D721Med (cell line): ENCODE measurements at regions not wholly inside any gene's neighbourhood (a gene's known extent, or its start where the extent isn't known, plus 50 kb on each side); places are given as distances from the start of the nearest gene placed in this dataset.

Source experiments
- DNase-seq: peaks from one replicate; pipeline ENCODE4 v3.0.0; 2011; ENCODE audit warnings: low spot score; ENCODE audit not compliant: insufficient read length
- FAIRE-seq: peaks from 2 replicates; lab custom pipeline; 2011; peaks lifted over from hg19 to GRCh38; lab: Jason Lieb, UNC
- TF ChIP-seq, protein P1 (sequence below): IDR thresholded peaks from 2 replicates; pipeline ENCODE4 v1.5.1; 2012; ENCODE audit warnings: mild to moderate bottlenecking, control low read depth; ENCODE audit not compliant: insufficient read depth; ENCODE audit errors: missing control alignments

DNA sequence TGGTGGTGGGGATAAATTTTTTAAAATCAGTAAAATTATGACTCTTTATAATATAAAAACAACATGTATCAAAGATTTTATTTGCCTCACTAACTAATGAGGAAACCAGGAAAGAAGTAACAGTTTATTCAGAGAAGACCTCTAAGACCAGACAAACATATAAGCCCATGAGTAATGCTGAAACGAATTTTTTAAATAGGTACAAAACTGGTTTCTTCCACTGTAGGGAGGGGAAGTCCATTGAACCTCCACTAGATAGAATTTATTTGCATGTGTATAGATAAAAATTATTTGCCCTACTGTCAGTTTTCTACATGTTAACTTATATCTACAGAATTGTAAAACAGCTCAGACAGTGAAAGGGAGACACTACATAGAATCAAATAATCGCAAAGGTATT, 86.8 kb downstream of the ZC3H11B start:
- FAIRE-seq: no peak
- TF ChIP-seq, protein P1, sequence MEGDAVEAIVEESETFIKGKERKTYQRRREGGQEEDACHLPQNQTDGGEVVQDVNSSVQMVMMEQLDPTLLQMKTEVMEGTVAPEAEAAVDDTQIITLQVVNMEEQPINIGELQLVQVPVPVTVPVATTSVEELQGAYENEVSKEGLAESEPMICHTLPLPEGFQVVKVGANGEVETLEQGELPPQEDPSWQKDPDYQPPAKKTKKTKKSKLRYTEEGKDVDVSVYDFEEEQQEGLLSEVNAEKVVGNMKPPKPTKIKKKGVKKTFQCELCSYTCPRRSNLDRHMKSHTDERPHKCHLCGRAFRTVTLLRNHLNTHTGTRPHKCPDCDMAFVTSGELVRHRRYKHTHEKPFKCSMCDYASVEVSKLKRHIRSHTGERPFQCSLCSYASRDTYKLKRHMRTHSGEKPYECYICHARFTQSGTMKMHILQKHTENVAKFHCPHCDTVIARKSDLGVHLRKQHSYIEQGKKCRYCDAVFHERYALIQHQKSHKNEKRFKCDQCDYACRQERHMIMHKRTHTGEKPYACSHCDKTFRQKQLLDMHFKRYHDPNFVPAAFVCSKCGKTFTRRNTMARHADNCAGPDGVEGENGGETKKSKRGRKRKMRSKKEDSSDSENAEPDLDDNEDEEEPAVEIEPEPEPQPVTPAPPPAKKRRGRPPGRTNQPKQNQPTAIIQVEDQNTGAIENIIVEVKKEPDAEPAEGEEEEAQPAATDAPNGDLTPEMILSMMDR: no peak

DNA sequence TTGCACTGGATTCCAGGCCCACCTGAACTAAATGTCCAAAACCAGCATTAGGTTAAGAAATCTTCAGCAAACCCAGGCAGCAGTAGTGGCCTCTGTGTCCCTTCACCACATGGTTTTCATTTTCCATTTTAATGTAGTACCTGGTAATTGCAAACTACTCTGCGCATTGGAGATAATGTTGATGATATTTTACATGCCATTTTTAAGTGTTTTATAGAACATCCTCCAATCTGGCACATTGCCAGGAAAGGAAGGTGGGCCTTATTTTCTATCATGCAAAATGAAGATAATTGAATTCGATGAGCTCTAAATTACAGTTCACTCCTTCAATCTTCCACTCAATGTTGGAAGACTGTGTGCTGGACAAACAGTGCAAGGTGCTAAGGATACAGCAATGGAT, 89.5 kb downstream of the ZC3H11B start:
- DNase-seq: no peak
- TF ChIP-seq, protein P1: no peak
- FAIRE-seq: peak; percentile 11

More for the DNA sequence above, 86.8 kb downstream of the ZC3H11B start:
- no peak for DNase-seq

DNA sequence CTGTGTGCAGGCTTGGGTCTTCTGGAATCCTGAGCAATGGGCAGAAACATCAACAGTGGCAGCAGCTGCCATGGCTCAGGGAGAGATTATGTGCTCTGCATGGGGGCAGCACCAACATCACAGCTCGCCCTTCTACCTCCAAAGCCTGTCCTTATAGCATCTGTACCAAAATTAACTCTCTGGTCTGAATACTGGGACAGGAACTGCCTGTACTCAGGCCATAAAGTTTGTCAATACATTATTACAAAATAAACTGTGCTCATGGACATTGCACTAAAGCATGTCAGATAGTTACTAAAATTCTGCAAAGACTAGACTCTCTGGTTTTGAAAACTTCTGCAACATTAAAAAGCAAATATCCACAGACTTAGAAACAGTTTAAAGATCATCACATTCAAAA, 91.6 kb downstream of the ZC3H11B start:
- DNase-seq (no peak), FAIRE-seq (no peak)
- TF ChIP-seq, protein P1: no peak

DNA sequence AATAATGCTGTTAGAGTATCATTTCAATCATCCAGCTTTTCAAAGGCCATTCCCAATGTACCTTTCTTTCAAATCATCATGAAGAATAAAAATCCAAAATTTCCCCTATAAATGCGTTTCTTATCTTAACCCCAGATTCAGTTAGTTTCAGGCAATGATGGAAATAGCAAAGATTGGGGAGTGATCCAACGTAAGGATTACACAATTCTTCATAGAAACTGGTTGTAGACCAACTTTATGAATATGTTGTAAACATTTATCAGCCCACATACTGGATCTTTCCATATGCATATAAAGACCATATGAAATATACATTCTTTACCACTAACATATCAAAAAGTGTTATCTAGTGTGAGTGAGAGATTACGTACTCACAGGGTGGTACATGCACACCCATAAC, 92.7 kb downstream of the ZC3H11B start:
- FAIRE-seq (peak; percentile 58), DNase-seq (no peak)
- TF ChIP-seq, protein P1: no peak

DNA sequence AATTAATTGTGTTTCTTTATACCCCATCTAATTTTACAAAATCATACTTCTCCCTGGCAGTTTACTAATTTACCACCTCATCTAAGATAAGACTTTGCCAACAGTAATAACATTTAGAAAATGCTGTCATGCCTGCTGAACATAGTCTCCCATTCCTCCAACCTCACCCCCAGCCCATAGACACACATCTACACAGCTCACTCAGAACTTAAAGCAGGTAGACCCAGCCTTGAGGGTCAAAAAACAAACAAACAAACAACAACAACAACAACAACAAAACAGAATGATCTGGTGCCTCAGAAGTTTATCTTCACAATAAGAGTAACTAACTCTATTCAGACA, 94.0 kb downstream of the ZC3H11B start:
- FAIRE-seq (no peak), DNase-seq (no peak)
- TF ChIP-seq, protein P1: no peak

DNA sequence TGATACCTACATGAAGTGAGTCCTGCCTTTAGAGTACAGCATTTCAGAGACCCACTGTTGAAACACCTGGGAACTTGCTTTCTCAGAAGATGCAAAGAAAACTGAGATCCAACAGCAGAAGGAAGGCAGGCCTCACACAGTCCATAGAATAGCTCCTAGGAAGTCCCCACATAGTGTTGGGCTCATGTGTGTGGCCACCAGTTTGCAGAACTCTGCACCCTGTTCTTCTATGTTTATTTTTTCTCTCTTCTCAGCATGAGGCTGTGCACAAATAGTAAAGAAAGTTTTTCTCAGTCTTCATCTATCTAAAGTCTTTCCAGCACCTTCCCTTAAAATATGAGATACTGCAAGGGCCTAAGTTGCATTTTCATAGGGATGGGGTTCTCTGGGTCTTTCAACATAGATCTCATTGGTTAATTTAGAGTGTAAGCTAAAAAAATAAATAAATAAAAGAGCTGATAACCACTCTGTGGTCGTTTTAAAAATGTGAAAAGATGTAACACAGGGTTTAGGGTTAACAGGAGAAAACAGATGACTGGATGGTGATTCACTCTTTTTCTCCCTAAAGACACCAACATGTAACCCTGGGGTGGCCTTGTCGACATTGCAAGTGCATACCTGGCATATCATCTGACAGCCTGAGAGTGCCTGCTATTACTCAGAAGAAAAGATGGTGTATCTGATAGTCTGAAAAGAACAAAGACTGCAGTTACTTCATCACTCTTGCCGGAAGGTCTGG, 94.6 kb downstream of the ZC3H11B start:
- DNase-seq (no peak), FAIRE-seq (no peak)
- TF ChIP-seq, protein P1: no peak

DNA sequence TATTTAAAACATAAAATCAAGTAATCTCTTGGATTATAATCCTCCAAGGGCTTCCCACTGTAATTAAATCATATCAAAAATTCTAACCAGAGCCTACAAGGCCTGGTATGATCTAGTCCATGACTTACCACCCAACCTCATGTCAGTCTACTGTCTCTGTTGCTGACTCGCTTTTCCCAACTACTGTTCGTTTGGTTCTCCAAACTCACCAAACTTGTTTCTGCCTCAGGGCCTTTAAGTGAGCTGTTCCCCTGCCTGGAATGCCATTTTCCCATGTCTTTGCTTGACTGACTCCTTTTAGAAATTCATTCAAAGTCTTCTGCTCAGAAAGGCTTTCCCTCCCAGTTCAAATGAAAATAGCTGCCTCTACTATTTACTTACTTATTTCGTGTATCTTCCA, 95.9 kb downstream of the ZC3H11B start:
- DNase-seq: no peak
- FAIRE-seq: no peak
- TF ChIP-seq, protein P1: no peak
